ENCODE measurements at regions not wholly inside any gene's neighbourhood (a gene's known extent, or its start where the extent isn't known, plus 50 kb on each side); places are given as distances from the start of the nearest gene placed in this dataset.

- no peak for TF ChIP-seq POLR2A (IDR thresholded peaks at IDR 0.05; ENCODE audit: low read depth)
- TF ChIP-seq CTCF (IDR thresholded peaks at IDR 0.05): no peak
- no peak for TF ChIP-seq EP300 (IDR thresholded peaks at IDR 0.05)
These were observed 1274.4 kb upstream of the EPHA6 start for GRCh38 chr3:95539950-95540483.
